Epithelial cell of proximal tubule (primary cell): ENCODE measurements at regions not wholly inside any gene's neighbourhood (a gene's known extent, or its start where the extent isn't known, plus 50 kb on each side); places are given as distances from the start of the nearest gene placed in this dataset.

Experiments
- DNase-seq: peaks from one replicate; pipeline ENCODE4 v3.0.0-alpha.2; 2011; ENCODE audit warnings: low read depth
- H3K4me3 ChIP-seq: 2 replicates; pipeline ENCODE4 v1.5.1; 2011; ENCODE audit warnings: low read depth, mild to moderate bottlenecking, low read length
- CTCF ChIP-seq: conservative IDR thresholded peaks from 2 replicates; pipeline ENCODE4 v1.5.1; 2012; ENCODE audit warnings: low read depth, mild to moderate bottlenecking, low read length

- DNase-seq = no peak
- no peak overlapping the region for H3K4me3 ChIP-seq
- TF ChIP-seq CTCF = no peak
Measured at GRCh38 chr9:16312116-16312515, 558.4 kb downstream of the BNC2 start.

- no peak for DNase-seq
- H3K4me3 ChIP-seq = no peak overlapping the region
- no peak for TF ChIP-seq CTCF
Measured at GRCh38 chr9:16312962-16313546, 557.4 kb downstream of the BNC2 start.

DNA sequence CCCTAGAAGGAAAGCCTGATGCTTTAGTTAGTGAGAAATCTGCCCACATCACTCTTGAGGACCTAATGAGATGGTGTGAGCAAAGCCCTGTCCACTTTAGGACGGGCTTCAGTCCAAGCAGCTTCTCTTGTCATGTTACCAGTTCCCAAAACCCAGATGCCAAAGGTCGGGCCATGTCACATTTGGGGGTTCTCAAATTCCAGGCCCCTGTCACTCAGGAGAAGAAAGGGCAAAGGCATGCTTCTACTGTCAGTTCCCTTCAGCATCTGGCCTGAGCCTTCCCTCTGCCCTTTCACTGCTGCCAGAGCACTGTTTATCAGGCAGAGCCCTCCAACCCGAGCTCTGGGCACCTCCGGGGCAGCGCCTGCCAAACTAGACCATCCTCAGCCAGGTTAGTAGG lies 556.0 kb downstream of the BNC2 start:
- no peak for TF ChIP-seq CTCF
- DNase-seq = no peak
- no peak overlapping the region for H3K4me3 ChIP-seq

DNA sequence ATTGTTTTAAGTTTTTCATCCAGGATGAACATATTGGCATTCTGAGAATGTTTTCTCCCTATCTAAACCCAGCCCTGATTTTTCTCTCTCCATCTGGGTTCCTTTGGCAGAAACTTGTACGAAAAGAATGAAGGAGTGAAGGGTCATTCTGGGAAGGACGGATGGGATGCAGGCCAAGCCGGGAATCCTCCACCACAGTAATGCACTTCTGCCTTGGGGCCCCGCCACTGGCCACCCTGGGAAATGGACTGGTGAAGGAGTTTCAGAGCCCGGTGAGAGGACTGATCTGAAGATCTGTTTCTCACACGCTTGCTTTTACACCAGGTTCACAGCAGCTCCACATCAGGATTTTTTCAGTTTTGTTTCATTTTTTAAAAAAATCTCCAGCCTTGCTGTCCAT lies 554.8 kb downstream of the BNC2 start:
- DNase-seq = no peak
- TF ChIP-seq CTCF = no peak

GRCh38 chr9:16316456-16316855 lies 554.0 kb downstream of the BNC2 start:
- no peak overlapping the region for H3K4me3 ChIP-seq
- DNase-seq = no peak
- TF ChIP-seq CTCF = no peak

More for the DNA sequence above, 554.8 kb downstream of the BNC2 start:
- no peak overlapping the region for H3K4me3 ChIP-seq

DNA sequence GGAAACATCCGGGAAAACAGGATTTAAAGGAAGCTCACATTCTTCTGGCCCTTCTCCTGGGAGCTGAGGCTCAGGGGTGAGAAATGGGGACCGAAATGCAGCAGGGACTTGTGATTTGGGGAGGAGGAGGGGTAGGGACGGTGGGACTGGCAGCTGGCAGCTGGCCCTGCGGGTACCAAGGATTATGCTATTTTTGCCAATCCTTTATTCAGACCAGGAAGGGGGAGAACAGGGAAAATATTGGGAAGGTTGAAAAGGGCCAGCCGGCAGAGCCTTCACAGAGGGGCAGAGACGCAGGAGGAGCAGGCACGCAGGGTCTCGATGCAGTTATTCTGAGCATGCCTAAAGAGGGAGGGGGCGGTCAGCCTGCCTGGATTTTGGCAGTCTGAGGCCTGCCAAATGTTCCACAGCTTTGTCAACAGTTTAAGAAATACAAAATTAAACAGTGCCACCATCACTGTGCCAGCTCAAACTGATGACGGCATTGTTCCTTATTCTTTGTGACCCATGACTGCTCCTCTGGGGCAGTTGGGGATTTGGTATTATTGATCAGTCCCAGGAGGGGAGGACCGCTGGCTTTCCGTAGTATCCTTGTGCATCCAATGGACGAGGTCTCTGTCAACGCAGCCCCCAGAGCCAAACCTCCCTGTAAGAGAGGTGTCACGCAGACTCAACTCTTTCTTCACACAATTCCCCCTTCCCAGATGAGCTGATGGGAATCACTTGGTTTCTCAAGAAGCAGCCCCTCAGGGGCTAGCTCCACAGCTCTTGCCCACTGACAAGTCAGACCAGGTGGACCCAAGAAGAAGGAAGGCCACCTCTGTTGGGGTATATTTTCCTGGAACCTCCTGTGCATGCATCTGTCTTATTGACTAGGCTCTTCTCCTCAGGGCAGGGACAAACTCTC lies 553.3 kb downstream of the BNC2 start:
- no peak overlapping the region for H3K4me3 ChIP-seq

More for the DNA sequence above, 553.3 kb downstream of the BNC2 start:
- DNase-seq = no peak
- TF ChIP-seq CTCF = no peak
